Endothelial cell (in vitro differentiated cells): ENCODE measurements at regions not wholly inside any gene's neighbourhood (a gene's known extent, or its start where the extent isn't known, plus 50 kb on each side); places are given as distances from the start of the nearest gene placed in this dataset.

Source experiments
- DNase-seq: peaks from one replicate; pipeline ENCODE4 v3.0.0; 2021; ENCODE audit warnings: low spot score
- H3K27ac Mint-ChIP-seq: one replicate; pipeline ENCODE4 v1.8.0; 2021; ENCODE audit warnings: mixed read lengths, inconsistent platforms; ENCODE audit not compliant: unreplicated experiment
- H3K27me3 Mint-ChIP-seq: one replicate; pipeline ENCODE4 v1.8.0; 2021; ENCODE audit warnings: mild to moderate bottlenecking, moderate library complexity, mixed read lengths, inconsistent platforms; ENCODE audit not compliant: unreplicated experiment
- H3K36me3 Mint-ChIP-seq: one replicate; pipeline ENCODE4 v1.8.0; 2021; ENCODE audit warnings: mild to moderate bottlenecking, low read depth, mixed read lengths, inconsistent platforms; ENCODE audit not compliant: unreplicated experiment
- H3K4me1 Mint-ChIP-seq: one replicate; pipeline ENCODE4 v1.8.0; 2021; ENCODE audit warnings: mild to moderate bottlenecking, mixed read lengths, inconsistent platforms; ENCODE audit not compliant: unreplicated experiment
- H3K4me3 Mint-ChIP-seq: one replicate; pipeline ENCODE4 v1.8.0; 2021; ENCODE audit warnings: mild to moderate bottlenecking, mixed read lengths, inconsistent platforms; ENCODE audit not compliant: unreplicated experiment
- H3K9me3 Mint-ChIP-seq: one replicate; pipeline ENCODE4 v1.8.0; 2021; ENCODE audit warnings: mixed read lengths, inconsistent platforms; ENCODE audit not compliant: unreplicated experiment
- CTCF ChIP-seq: fragments of 200-600 bp; sonication (generic); IDR thresholded peaks from one replicate; pipeline ENCODE4 v1.5.0; 2021; ENCODE audit warnings: antibody characterized with exemption; ENCODE audit not compliant: unreplicated experiment

- Mint-ChIP-seq H3K36me3 (no peaks in the 10 kb centered on the region), H3K4me1 (peaks cover 5% of the 10 kb centered on the region), H3K9me3 (no peaks in the 10 kb centered on the region), H3K4me3 (no peak overlapping the region), H3K27ac (no peak overlapping the region), H3K27me3 (peaks cover 2% of the 10 kb centered on the region)
- no peak for TF ChIP-seq CTCF
- no peak for DNase-seq
These were observed 290.5 kb downstream of the OMA1 start for GRCh38 chr1:58256041-58256440.

GRCh38 chr1:58255192-58255591, 291.3 kb downstream of the OMA1 start:
- no peaks in the 10 kb centered on the region for H3K4me1 Mint-ChIP-seq
- TF ChIP-seq CTCF, result no peak
- no peaks in the 10 kb centered on the region for H3K9me3 Mint-ChIP-seq
- H3K27ac Mint-ChIP-seq, result no peak overlapping the region
- DNase-seq, result no peak
- no peak overlapping the region for H3K4me3 Mint-ChIP-seq
- no peaks in the 10 kb centered on the region for H3K36me3 Mint-ChIP-seq
- peaks cover 2% of the 10 kb centered on the region for H3K27me3 Mint-ChIP-seq

- peaks cover 15% of the 10 kb centered on the region for H3K4me1 Mint-ChIP-seq
- H3K27ac Mint-ChIP-seq, result no peak overlapping the region
- TF ChIP-seq CTCF, result peak; percentile 29
- DNase-seq, result peak; percentile 29
- peaks cover 6% of the 10 kb centered on the region for H3K27me3 Mint-ChIP-seq
- no peaks in the 10 kb centered on the region for H3K9me3 Mint-ChIP-seq
- no peak overlapping the region for H3K4me3 Mint-ChIP-seq
- no peaks in the 10 kb centered on the region for H3K36me3 Mint-ChIP-seq
These were observed 295.0 kb downstream of the OMA1 start for GRCh38 chr1:58251430-58252073.

GRCh38 chr1:58250587-58250948, 296.0 kb downstream of the OMA1 start:
- Mint-ChIP-seq H3K27ac (no peak overlapping the region), H3K4me1 (peaks cover 15% of the 10 kb centered on the region), H3K4me3 (peak overlapping the region; percentile 68), H3K9me3 (no peaks in the 10 kb centered on the region), H3K36me3 (no peaks in the 10 kb centered on the region), H3K27me3 (peaks cover 6% of the 10 kb centered on the region)
- DNase-seq, result no peak
- no peak for TF ChIP-seq CTCF

- no peak for TF ChIP-seq CTCF
- peak; percentile 47 for DNase-seq
- Mint-ChIP-seq H3K4me1 (peaks cover 15% of the 10 kb centered on the region), H3K36me3 (no peaks in the 10 kb centered on the region), H3K27me3 (peaks cover 6% of the 10 kb centered on the region), H3K4me3 (peak overlapping the region; percentile 78), H3K27ac (no peak overlapping the region), H3K9me3 (no peaks in the 10 kb centered on the region)
These were observed 296.6 kb downstream of the OMA1 start for GRCh38 chr1:58249737-58250586.
